ENCODE measurements at regions not wholly inside any gene's neighbourhood (a gene's known extent, or its start where the extent isn't known, plus 50 kb on each side); places are given as distances from the start of the nearest gene placed in this dataset.

DNA sequence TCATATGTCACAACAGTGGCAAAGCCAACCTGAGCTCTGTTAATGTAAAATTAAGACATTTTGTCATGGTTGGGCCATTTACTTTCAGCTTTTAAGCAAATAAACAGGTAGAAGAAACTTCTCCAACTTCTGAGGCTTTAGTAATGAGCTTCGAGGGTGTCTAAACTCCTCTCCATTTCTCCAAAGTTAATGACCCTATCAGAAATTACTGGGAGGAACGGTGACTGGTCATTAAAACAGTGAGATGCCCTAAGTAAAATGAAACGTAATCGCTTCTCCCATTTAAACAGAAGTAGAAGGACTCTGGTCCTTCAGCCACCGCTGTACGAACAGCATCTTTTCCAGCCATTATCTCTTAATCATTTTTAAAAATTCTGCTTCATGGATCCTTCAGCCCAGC, 986.9 kb upstream of the MANEA start:
- TF ChIP-seq, protein P1, sequence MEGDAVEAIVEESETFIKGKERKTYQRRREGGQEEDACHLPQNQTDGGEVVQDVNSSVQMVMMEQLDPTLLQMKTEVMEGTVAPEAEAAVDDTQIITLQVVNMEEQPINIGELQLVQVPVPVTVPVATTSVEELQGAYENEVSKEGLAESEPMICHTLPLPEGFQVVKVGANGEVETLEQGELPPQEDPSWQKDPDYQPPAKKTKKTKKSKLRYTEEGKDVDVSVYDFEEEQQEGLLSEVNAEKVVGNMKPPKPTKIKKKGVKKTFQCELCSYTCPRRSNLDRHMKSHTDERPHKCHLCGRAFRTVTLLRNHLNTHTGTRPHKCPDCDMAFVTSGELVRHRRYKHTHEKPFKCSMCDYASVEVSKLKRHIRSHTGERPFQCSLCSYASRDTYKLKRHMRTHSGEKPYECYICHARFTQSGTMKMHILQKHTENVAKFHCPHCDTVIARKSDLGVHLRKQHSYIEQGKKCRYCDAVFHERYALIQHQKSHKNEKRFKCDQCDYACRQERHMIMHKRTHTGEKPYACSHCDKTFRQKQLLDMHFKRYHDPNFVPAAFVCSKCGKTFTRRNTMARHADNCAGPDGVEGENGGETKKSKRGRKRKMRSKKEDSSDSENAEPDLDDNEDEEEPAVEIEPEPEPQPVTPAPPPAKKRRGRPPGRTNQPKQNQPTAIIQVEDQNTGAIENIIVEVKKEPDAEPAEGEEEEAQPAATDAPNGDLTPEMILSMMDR (IDR thresholded peaks at IDR 0.05): no peak
- TF ChIP-seq POLR2AphosphoS5 (IDR thresholded peaks at IDR 0.05; ENCODE audit: insufficient read depth in 1 of 2, low read depth in 1 of 2) (no peak), POLR2A (IDR thresholded peaks at IDR 0.05) (no peak)
